Smooth muscle cell (in vitro differentiated cells): ENCODE measurements at regions not wholly inside any gene's neighbourhood (a gene's known extent, or its start where the extent isn't known, plus 50 kb on each side); places are given as distances from the start of the nearest gene placed in this dataset.

Experiments
- DNase-seq: peaks from one replicate; lab custom pipeline; 2025; ENCODE audit not compliant: unreplicated experiment; lab: John Stamatoyannopoulos, UW
- H2AFZ ChIP-seq: fragments of 200-600 bp; sonication (generic); 2 replicates; pipeline ENCODE4 v1.6.0; 2016; ENCODE audit warnings: antibody characterized with exemption, low read depth, mild to moderate bottlenecking
- H3F3A ChIP-seq: fragments of 200-600 bp; sonication (generic); 2 replicates; pipeline ENCODE4 v1.6.0; 2017; ENCODE audit warnings: antibody characterized with exemption, low read depth
- H3K27ac ChIP-seq: fragments of 200-600 bp; sonication (generic); 2 replicates; pipeline ENCODE4 v1.5.1; 2016; ENCODE audit warnings: low read depth, mild to moderate bottlenecking
- H3K27me3 ChIP-seq: fragments of 200-600 bp; sonication (generic); 2 replicates; pipeline ENCODE4 v1.6.1; 2016; ENCODE audit warnings: low read depth, mild to moderate bottlenecking
- H3K36me3 ChIP-seq: fragments of 200-600 bp; sonication (generic); 2 replicates; pipeline ENCODE4 v1.5.1; 2016; ENCODE audit warnings: low read depth
- H3K4me1 ChIP-seq: fragments of 200-600 bp; sonication (generic); 2 replicates; pipeline ENCODE4 v1.5.1; 2016; ENCODE audit warnings: low read depth
- H3K4me2 ChIP-seq: fragments of 200-600 bp; sonication (generic); 2 replicates; pipeline ENCODE4 v1.6.0; 2016; ENCODE audit warnings: mild to moderate bottlenecking
- H3K4me3 ChIP-seq: fragments of 200-600 bp; sonication (generic); 2 replicates; pipeline ENCODE4 v1.5.1; 2016; ENCODE audit warnings: mild to moderate bottlenecking
- H3K79me2 ChIP-seq: fragments of 200-600 bp; sonication (generic); 2 replicates; pipeline ENCODE4 v1.6.0; 2016; ENCODE audit warnings: low read depth, mild to moderate bottlenecking
- H3K9ac ChIP-seq: fragments of 200-600 bp; sonication (generic); 2 replicates; pipeline ENCODE4 v1.6.0; 2016; ENCODE audit warnings: low read depth
- H3K9me3 ChIP-seq: fragments of 200-600 bp; sonication (generic); replicated peaks from 2 replicates; pipeline ENCODE4 v1.5.1; 2016; ENCODE audit warnings: low read depth
- H4K20me1 ChIP-seq: fragments of 200-600 bp; sonication (generic); 2 replicates; pipeline ENCODE4 v1.6.0; 2016; ENCODE audit warnings: low read depth
- CTCF ChIP-seq: fragments of 200-600 bp; sonication (generic); IDR thresholded peaks from 2 replicates; pipeline ENCODE4 v1.5.1; 2017; ENCODE audit warnings: borderline replicate concordance, mild to moderate bottlenecking, antibody characterized with exemption; ENCODE audit not compliant: insufficient read depth, poor library complexity, severe bottlenecking
- WGBS: methylation state at CpG from one replicate; pipeline ENCODE4 v1.1.7; 2016; ENCODE audit warnings: low lambda C conversion rate; 5-methylcytosine and 5-hydroxymethylcytosine counted together

DNA sequence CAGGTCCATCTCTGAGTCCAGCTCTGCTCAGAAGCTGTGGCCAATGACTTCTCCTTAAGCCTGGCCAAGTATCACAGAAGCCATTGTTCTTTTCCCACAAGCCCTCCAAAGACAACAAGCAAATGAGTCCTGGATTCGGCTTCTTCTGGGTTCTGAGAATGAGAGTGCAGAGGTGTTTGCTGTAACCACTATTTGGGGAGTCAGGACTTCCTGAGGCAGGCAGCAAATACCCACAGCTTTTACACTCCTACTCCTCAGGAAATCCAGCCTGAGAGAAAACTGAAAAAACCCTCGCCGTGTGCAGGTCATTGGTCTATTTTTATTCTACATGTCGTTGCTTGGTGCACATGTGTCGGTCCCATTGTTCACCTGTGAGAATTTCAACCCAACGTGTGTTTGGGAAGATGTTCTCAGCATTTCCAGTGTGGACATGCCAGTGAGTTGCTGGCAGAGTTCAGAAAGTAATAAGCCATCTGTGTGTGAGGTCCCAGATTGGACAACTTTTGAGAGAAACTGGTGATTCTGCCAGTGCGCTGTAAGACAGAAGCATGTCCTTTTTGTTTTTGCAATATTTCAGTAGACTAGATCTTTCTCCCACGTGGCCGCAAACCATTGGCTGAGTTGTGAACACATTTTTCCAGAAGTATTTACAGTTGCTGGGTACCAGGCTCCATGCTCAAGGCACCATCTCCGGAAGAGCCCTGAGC lies 121.6 kb upstream of the LYZL2 start:
- no peak overlapping the region for H3K4me2 ChIP-seq

DNA sequence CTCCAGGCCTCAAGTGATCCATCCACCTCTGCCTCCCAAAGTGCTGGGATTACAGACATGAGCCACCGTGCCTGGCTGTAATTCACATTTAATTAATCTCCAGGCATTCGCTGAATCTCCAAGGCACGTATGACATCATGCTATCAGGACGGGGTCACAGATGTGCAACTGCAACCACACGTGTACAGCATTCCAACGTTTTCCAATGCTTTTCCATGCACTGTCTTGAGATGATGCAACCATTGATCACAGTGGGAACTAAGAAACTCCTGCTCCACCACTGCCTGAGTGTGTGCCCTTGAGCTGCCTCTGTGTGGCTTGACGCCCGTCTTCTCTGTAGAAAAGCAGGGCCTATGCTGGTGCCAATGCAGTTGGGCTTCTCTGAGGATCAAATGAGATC lies 119.8 kb upstream of the LYZL2 start:
- Histone ChIP-seq H3F3A (peaks cover 16% of the 10 kb centered on the region), H3K27me3 (no peaks in the 10 kb centered on the region), H3K27ac (no peak overlapping the region), H3K36me3 (no peaks in the 10 kb centered on the region), H4K20me1 (no peaks in the 10 kb centered on the region), H3K9me3 (no peaks in the 10 kb centered on the region), H3K4me3 (no peak overlapping the region), H2AFZ (no peak overlapping the region), H3K79me2 (no peaks in the 10 kb centered on the region), H3K4me2 (no peak overlapping the region), H3K9ac (no peak overlapping the region), H3K4me1 (no peaks in the 10 kb centered on the region)
- no peak for TF ChIP-seq CTCF
- DNase-seq: no peak
- WGBS: 96% methylated on average over 8 of the region's 8 CpGs

More for the DNA sequence above, 121.6 kb upstream of the LYZL2 start:
- 82% methylated on average over 10 of the region's 10 CpGs for WGBS
- H4K20me1 ChIP-seq: no peaks in the 10 kb centered on the region
- DNase-seq: no peak
- H3K27me3 ChIP-seq: no peaks in the 10 kb centered on the region
- peaks cover 15% of the 10 kb centered on the region for H3F3A ChIP-seq
- no peaks in the 10 kb centered on the region for H3K9me3 ChIP-seq
- no peaks in the 10 kb centered on the region for H3K79me2 ChIP-seq
- TF ChIP-seq CTCF: no peak
- no peaks in the 10 kb centered on the region for H3K36me3 ChIP-seq
- no peaks in the 10 kb centered on the region for H3K4me1 ChIP-seq
- no peak overlapping the region for H3K9ac ChIP-seq
- H3K4me3 ChIP-seq: no peak overlapping the region
- no peak overlapping the region for H2AFZ ChIP-seq
- H3K27ac ChIP-seq: no peak overlapping the region

GRCh38 chr10:30748152-30748973 lies 118.8 kb upstream of the LYZL2 start:
- H2AFZ ChIP-seq: no peak overlapping the region
- 40% methylated on average over 7 of the region's 7 CpGs for WGBS
- no peaks in the 10 kb centered on the region for H3K79me2 ChIP-seq
- H3K36me3 ChIP-seq: no peaks in the 10 kb centered on the region
- no peak for TF ChIP-seq CTCF
- H3K27me3 ChIP-seq: no peaks in the 10 kb centered on the region
- H3K4me3 ChIP-seq: no peak overlapping the region
- peak overlapping the region; percentile 55 for H3K27ac ChIP-seq
- no peaks in the 10 kb centered on the region for H4K20me1 ChIP-seq
- H3F3A ChIP-seq: peaks cover 19% of the 10 kb centered on the region
- H3K4me1 ChIP-seq: no peaks in the 10 kb centered on the region
- no peak for DNase-seq
- peak overlapping the region; percentile 9 for H3K4me2 ChIP-seq
- no peak overlapping the region for H3K9ac ChIP-seq
- no peaks in the 10 kb centered on the region for H3K9me3 ChIP-seq
